HepG2 (cell line): ENCODE measurements at regions not wholly inside any gene's neighbourhood (a gene's known extent, or its start where the extent isn't known, plus 50 kb on each side); places are given as distances from the start of the nearest gene placed in this dataset.

Experiments used
- ATAC-seq: fragments of 200-7000 bp; cut with Tn5 transposase; 3 replicates; pipeline ENCODE4 v1.9.1; 2020; ENCODE audit warnings: mild to moderate bottlenecking, moderate library complexity
- BruUV-seq: library from RNA; stranded (reverse); fragments of 400-500 nt; replicated peaks from 2 replicates; lab custom pipeline; 2021; lab: Mats Ljungman, UMichigan
- CTCF ChIA-PET: fragments of 300-600 bp; formaldehyde crosslinking; extraction: SDS; loops from one replicate; lab custom pipeline; 2021; ENCODE audit warnings: low total read pairs, inconsistent platforms, low intra/inter-chr PET ratio; lab: Yijun Ruan, JAX
- POLR2A ChIA-PET: fragments of 350-600 bp; sonication (Branson Sonifier 250); formaldehyde crosslinking; loops from one replicate; lab custom pipeline; 2020; ENCODE audit warnings: antibody characterized with exemption, inconsistent platforms; lab: Yijun Ruan, JAX
- DNase-seq: peaks from one replicate; pipeline ENCODE4 v3.0.0-alpha.2; 2015; ENCODE audit warnings: low spot score
- FAIRE-seq: peaks from 3 replicates; lab custom pipeline; 2011; peaks lifted over from hg19 to GRCh38; lab: Jason Lieb, UNC
- H2AFZ ChIP-seq: one replicate; pipeline ENCODE4 v1.6.1; 2011; ENCODE audit warnings: low read length, inconsistent platforms
- H3K27ac ChIP-seq: fragments of 300-600 bp; 3 replicates; pipeline ENCODE4 v1.8.0; 2011; ENCODE audit warnings: mixed run types, mild to moderate bottlenecking, mixed read lengths, low read length, inconsistent platforms; ENCODE audit not compliant: insufficient read depth; ENCODE audit errors: extremely low read length
- H3K27me3 ChIP-seq, 2 experiments: fragments of 200-600 bp in 1 of 2; 2 replicates in 1 of 2; 3 replicates in 1 of 2; pipeline versions ENCODE4 v1.6.0 to v1.8.0; 2011; ENCODE audit warnings: low read length in 2 of 2, mild to moderate bottlenecking in 2 of 2, moderate library complexity in 2 of 2, inconsistent platforms in 1 of 2; ENCODE audit not compliant: insufficient read depth in 2 of 2, control insufficient read depth in 1 of 2
- H3K36me3 ChIP-seq, 2 experiments: fragments of 200-600 bp in 1 of 2; replicated peaks in 1 of 2; 2 replicates in 1 of 2; 3 replicates in 1 of 2; pipeline versions ENCODE4 v1.5.1 to v1.8.0; 2011; ENCODE audit warnings: low read length in 2 of 2, inconsistent platforms in 1 of 2; ENCODE audit not compliant: insufficient read depth in 2 of 2, control insufficient read depth in 1 of 2
- H3K4me1 ChIP-seq: 2 replicates; pipeline ENCODE4 v1.5.1; 2012; ENCODE audit warnings: low read length, inconsistent platforms; ENCODE audit not compliant: insufficient read depth
- H3K4me2 ChIP-seq: 2 replicates; pipeline ENCODE4 v1.6.0; 2011; ENCODE audit warnings: low read depth, low read length, inconsistent platforms
- H3K4me3 ChIP-seq, 3 experiments: fragments of 200-600 bp in 1 of 3; sonication (generic), shearing (Covaris generic) in 1 of 3; replicated peaks in 1 of 3; 2 replicates each; pipeline ENCODE4 v1.5.1; 2011 to 2016; ENCODE audit warnings: low read length in 3 of 3, inconsistent platforms in 2 of 3, low read depth in 2 of 3, mild to moderate bottlenecking in 2 of 3, control low read depth in 1 of 3, mixed read lengths in 1 of 3; ENCODE audit not compliant: insufficient read depth in 1 of 3
- H3K79me2 ChIP-seq: one replicate; pipeline ENCODE4 v1.6.1; 2011; ENCODE audit warnings: low read length, inconsistent platforms; ENCODE audit not compliant: insufficient read depth
- H3K9ac ChIP-seq: 2 replicates; pipeline ENCODE4 v1.6.0; 2011; ENCODE audit warnings: mild to moderate bottlenecking, low read depth, low read length, inconsistent platforms; ENCODE audit not compliant: insufficient read depth
- H3K9me3 ChIP-seq: 2 replicates; pipeline ENCODE4 v1.5.1; 2012; ENCODE audit warnings: mild to moderate bottlenecking, low read length
- H4K20me1 ChIP-seq: 2 replicates; pipeline ENCODE4 v1.6.0; 2011; ENCODE audit warnings: inconsistent platforms, mild to moderate bottlenecking, low read length, moderate library complexity; ENCODE audit not compliant: insufficient read depth
- CBX5 ChIP-seq: sonication (generic); formaldehyde crosslinking; IDR thresholded peaks from 2 replicates; pipeline ENCODE4 v1.4.0; 2020; ENCODE audit warnings: missing genetic modification reagents, borderline replicate concordance
- FOXK2 ChIP-seq: fragments of 450-650 bp; IDR thresholded peaks from 2 replicates; pipeline ENCODE4 v1.6.1; 2016
- GLI4 ChIP-seq: sonication (generic); formaldehyde crosslinking; IDR thresholded peaks from 2 replicates; pipeline ENCODE4 v1.5.1; 2020; ENCODE audit warnings: missing genetic modification reagents, mild to moderate bottlenecking, moderate library complexity, borderline replicate concordance
- ISX ChIP-seq: sonication (generic); formaldehyde crosslinking; conservative IDR thresholded peaks from 2 replicates; pipeline ENCODE4 v1.5.0; 2020; ENCODE audit warnings: missing genetic modification reagents
- KDM5A ChIP-seq: fragments of 200-600 bp; sonication (generic); IDR thresholded peaks from 2 replicates; pipeline ENCODE4 v1.7.0; 2018; ENCODE audit warnings: antibody characterized with exemption, mild to moderate bottlenecking, low read length, borderline replicate concordance
- KLF16 ChIP-seq, 2 experiments: sonication (generic) in 1 of 2; formaldehyde crosslinking in 1 of 2; IDR thresholded peaks; 2 replicates each; pipeline versions ENCODE4 v1.6.1 to v1.8.0; 2016 to 2023; ENCODE audit warnings: missing genetic modification reagents in 2 of 2, missing compliant biosample characterization in 1 of 2
- MEF2D ChIP-seq: sonication (generic); formaldehyde crosslinking; IDR thresholded peaks from 2 replicates; pipeline ENCODE4 v1.5.1; 2020; ENCODE audit warnings: mild to moderate bottlenecking, missing genetic modification reagents
- NR3C1 ChIP-seq: sonication (generic); formaldehyde crosslinking; IDR thresholded peaks from 2 replicates; pipeline ENCODE4 v1.4.0; 2020; ENCODE audit warnings: missing genetic modification reagents
- SOX5 ChIP-seq: IDR thresholded peaks from 2 replicates; pipeline ENCODE4 v1.6.1; 2016; ENCODE audit warnings: borderline replicate concordance
- TAF1 ChIP-seq: sonication (generic); formaldehyde crosslinking; IDR thresholded peaks from 2 replicates; pipeline ENCODE4 v1.4.0; 2020; ENCODE audit warnings: missing genetic modification reagents
- ZNF232 ChIP-seq: sonication (generic); formaldehyde crosslinking; IDR thresholded peaks from 2 replicates; pipeline ENCODE4 v1.4.0; 2020; ENCODE audit warnings: missing genetic modification reagents, borderline replicate concordance
- ZNF256 ChIP-seq: sonication (generic); formaldehyde crosslinking; conservative IDR thresholded peaks from 2 replicates; pipeline ENCODE4 v1.4.0; 2020; ENCODE audit warnings: missing genetic modification reagents
- ZNF547 ChIP-seq: sonication (generic); formaldehyde crosslinking; IDR thresholded peaks from 2 replicates; pipeline ENCODE4 v1.5.1; 2020; ENCODE audit warnings: mild to moderate bottlenecking, missing genetic modification reagents
- WGBS: methylation state at CpG from one replicate; pipeline ENCODE4 v1.1.6; 2017; ENCODE audit warnings: low lambda C conversion rate; 5-methylcytosine and 5-hydroxymethylcytosine counted together
- in situ Hi-C: cut with HindIII; loops from 2 replicates; pipeline ENCODE4 v1.10.0; 2017; ENCODE audit warnings: low pct_unique_long_range_greater_than_20kb; ENCODE audit not compliant: extremely low pct_ligation_motif_present
- intact Hi-C: fragments of 100-400 bp; cut with micrococcal nuclease; formaldehyde crosslinking; loops from one replicate; pipeline ENCODE4 v1.10.0; 2022; ENCODE audit not compliant: unreplicated experiment
- TF ChIP-seq, protein P1 (sequence below): sonication (generic); formaldehyde crosslinking; IDR thresholded peaks from 2 replicates; pipeline ENCODE4 v1.5.0; 2020; ENCODE audit warnings: missing genetic modification reagents, mild to moderate bottlenecking, borderline replicate concordance
- TF ChIP-seq, protein P2 (sequence below): sonication (generic); formaldehyde crosslinking; IDR thresholded peaks from 2 replicates; pipeline ENCODE4 v1.8.0; 2022; ENCODE audit warnings: mild to moderate bottlenecking, missing genetic modification reagents, moderate library complexity
- TF ChIP-seq, protein P3 (sequence below): sonication (generic); formaldehyde crosslinking; IDR thresholded peaks from 2 replicates; pipeline ENCODE4 v1.4.0; 2020; ENCODE audit warnings: mild to moderate bottlenecking, missing genetic modification reagents
- TF ChIP-seq, protein P4 (sequence below): IDR thresholded peaks from 2 replicates; pipeline ENCODE4 v1.6.1; 2016; ENCODE audit warnings: low read depth, control low read depth

DNA sequence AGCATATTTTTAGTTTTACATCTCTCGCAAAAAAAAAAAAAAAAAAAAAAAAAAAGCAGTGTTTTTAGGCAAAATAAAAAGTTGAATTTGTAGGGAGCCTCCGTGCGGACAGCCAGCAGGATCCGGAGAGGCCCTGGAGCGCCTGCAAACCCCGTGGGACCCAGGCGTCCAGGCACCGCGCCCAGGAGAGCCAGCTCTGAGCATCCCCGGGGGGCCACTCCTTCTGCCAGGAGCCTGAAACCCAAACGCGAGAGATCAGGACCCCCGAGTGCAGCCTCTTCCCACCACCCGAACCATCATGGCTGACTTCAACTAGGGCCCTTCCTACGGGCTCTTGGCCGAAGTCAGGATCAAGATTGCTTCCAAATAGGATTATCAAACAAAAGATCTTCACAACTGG lies 54.1 kb upstream of the LY86 start:
- intact Hi-C loops = no loop called here
- FAIRE-seq = no peak
- H3K9ac ChIP-seq = no peak overlapping the region
- no peak for DNase-seq
- no peaks in the 10 kb centered on the region; a peak in 2 of 5 replicates for H3K27me3 ChIP-seq
- H3K79me2 ChIP-seq = no peaks in the 10 kb centered on the region
- CTCF ChIA-PET = no interaction called here
- no peaks in the 10 kb centered on the region for H3K4me1 ChIP-seq
- H3K9me3 ChIP-seq = no peaks in the 10 kb centered on the region
- TF ChIP-seq GLI4 (CRISPR knock-in tag) (no peak), ZNF256 (CRISPR knock-in tag) (no peak), NR3C1 (CRISPR knock-in tag) (no peak), TAF1 (no peak), ZNF547 (CRISPR knock-in tag) (no peak), MEF2D (no peak), ISX (CRISPR knock-in tag) (no peak), FOXK2 (no peak), KDM5A (no peak), SOX5 (CRISPR knock-in tag) (no peak), KLF16 (CRISPR knock-in tag; IDR thresholded peaks at IDR 0.05) (no peak), ZNF232 (CRISPR knock-in tag) (no peak), CBX5 (CRISPR knock-in tag) (no peak)
- TF ChIP-seq, protein P1, sequence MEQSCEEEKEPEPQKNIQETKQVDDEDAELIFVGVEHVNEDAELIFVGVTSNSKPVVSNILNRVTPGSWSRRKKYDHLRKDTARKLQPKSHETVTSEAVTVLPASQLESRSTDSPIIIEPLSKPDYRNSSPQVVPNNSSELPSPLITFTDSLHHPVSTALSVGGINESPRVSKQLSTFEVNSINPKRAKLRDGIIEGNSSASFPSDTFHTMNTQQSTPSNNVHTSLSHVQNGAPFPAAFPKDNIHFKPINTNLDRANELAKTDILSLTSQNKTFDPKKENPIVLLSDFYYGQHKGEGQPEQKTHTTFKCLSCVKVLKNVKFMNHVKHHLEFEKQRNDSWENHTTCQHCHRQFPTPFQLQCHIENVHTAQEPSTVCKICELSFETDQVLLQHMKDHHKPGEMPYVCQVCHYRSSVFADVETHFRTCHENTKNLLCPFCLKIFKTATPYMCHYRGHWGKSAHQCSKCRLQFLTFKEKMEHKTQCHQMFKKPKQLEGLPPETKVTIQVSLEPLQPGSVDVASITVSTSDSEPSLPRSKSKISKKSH (CRISPR knock-in tag) = no peak
- TF ChIP-seq, protein P2, sequence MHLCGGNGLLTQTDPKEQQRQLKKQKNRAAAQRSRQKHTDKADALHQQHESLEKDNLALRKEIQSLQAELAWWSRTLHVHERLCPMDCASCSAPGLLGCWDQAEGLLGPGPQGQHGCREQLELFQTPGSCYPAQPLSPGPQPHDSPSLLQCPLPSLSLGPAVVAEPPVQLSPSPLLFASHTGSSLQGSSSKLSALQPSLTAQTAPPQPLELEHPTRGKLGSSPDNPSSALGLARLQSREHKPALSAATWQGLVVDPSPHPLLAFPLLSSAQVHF = no peak
- TF ChIP-seq, protein P3, sequence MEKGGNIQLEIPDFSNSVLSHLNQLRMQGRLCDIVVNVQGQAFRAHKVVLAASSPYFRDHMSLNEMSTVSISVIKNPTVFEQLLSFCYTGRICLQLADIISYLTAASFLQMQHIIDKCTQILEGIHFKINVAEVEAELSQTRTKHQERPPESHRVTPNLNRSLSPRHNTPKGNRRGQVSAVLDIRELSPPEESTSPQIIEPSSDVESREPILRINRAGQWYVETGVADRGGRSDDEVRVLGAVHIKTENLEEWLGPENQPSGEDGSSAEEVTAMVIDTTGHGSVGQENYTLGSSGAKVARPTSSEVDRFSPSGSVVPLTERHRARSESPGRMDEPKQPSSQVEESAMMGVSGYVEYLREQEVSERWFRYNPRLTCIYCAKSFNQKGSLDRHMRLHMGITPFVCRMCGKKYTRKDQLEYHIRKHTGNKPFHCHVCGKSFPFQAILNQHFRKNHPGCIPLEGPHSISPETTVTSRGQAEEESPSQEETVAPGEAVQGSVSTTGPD (CRISPR knock-in tag) = no peak
- TF ChIP-seq, protein P4, sequence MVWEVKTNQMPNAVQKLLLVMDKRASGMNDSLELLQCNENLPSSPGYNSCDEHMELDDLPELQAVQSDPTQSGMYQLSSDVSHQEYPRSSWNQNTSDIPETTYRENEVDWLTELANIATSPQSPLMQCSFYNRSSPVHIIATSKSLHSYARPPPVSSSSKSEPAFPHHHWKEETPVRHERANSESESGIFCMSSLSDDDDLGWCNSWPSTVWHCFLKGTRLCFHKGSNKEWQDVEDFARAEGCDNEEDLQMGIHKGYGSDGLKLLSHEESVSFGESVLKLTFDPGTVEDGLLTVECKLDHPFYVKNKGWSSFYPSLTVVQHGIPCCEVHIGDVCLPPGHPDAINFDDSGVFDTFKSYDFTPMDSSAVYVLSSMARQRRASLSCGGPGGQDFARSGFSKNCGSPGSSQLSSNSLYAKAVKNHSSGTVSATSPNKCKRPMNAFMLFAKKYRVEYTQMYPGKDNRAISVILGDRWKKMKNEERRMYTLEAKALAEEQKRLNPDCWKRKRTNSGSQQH (CRISPR knock-in tag) = no peak
- TF ChIP-seq, all 625 proteins: peak for 0
- Histone ChIP-seq H3K4me2 (no peak overlapping the region), H3K4me3 (no peak overlapping the region), H4K20me1 (no peaks in the 10 kb centered on the region), H2AFZ (no peak overlapping the region), H3K36me3 (no peaks in the 10 kb centered on the region), H3K27ac (no peak overlapping the region)
- in situ Hi-C loops = no loop called here
- BruUV-seq = no TSS peak
- 31% methylated on average over 12 of the region's 16 CpGs for WGBS
- ATAC-seq = no peak
- POLR2A ChIA-PET = no interaction called here
